Neutrophil (primary cell): ENCODE measurements at regions not wholly inside any gene's neighbourhood (a gene's known extent, or its start where the extent isn't known, plus 50 kb on each side); places are given as distances from the start of the nearest gene placed in this dataset.

ENCODE experiments used
- H3K27ac ChIP-seq: fragments of 200-600 bp; sonication (generic); 2 replicates; pipeline ENCODE4 v1.5.1; 2016; ENCODE audit warnings: mild to moderate bottlenecking, moderate library complexity
- H3K27me3 ChIP-seq: fragments of 200-600 bp; sonication (generic); 2 replicates; pipeline ENCODE4 v1.6.0; 2016; ENCODE audit warnings: mild to moderate bottlenecking
- H3K36me3 ChIP-seq: fragments of 200-600 bp; sonication (generic); 2 replicates; pipeline ENCODE4 v1.5.1; 2017
- H3K4me1 ChIP-seq, 2 experiments: fragments of 200-600 bp in 1 of 2; sonication (generic) in 1 of 2; 1 replicate in 1 of 2; 2 replicates in 1 of 2; pipeline versions ENCODE4 v1.5.1 to v1.6.1; 2013 to 2016; ENCODE audit warnings: low read depth in 1 of 2, low read length in 1 of 2, mild to moderate bottlenecking in 1 of 2, moderate library complexity in 1 of 2; ENCODE audit not compliant: control insufficient read depth in 1 of 2, insufficient read depth in 1 of 2
- H3K4me3 ChIP-seq, 2 experiments: fragments of 200-600 bp in 1 of 2; sonication (generic) in 1 of 2; 1 replicate in 1 of 2; 2 replicates in 1 of 2; pipeline ENCODE4 v1.5.1; 2013 to 2016; ENCODE audit warnings: low read depth in 1 of 2, low read length in 1 of 2, mild to moderate bottlenecking in 1 of 2, moderate library complexity in 1 of 2
- H3K9me3 ChIP-seq: fragments of 200-600 bp; sonication (generic); 2 replicates; pipeline ENCODE4 v1.5.1; 2016
- CTCF ChIP-seq: fragments of 200-600 bp; sonication (generic); IDR thresholded peaks from 2 replicates; pipeline ENCODE4 v1.5.1; 2016; ENCODE audit warnings: antibody characterized with exemption

- no peaks in the 10 kb centered on the region for H3K4me1 ChIP-seq
- H3K27ac ChIP-seq = no peak overlapping the region
- TF ChIP-seq CTCF = no peak
- no peaks in the 10 kb centered on the region for H3K9me3 ChIP-seq
- H3K27me3 ChIP-seq = peaks cover 12% of the 10 kb centered on the region
- H3K4me3 ChIP-seq = no peak overlapping the region
- no peaks in the 10 kb centered on the region for H3K36me3 ChIP-seq
Measured at GRCh38 chr10:29005988-29006387, 282.9 kb upstream of the LYZL1 start.

- no peak for TF ChIP-seq CTCF
- Histone ChIP-seq H3K27ac (no peak overlapping the region), H3K9me3 (no peaks in the 10 kb centered on the region), H3K4me3 (no peak overlapping the region), H3K27me3 (peaks cover 12% of the 10 kb centered on the region), H3K36me3 (no peaks in the 10 kb centered on the region), H3K4me1 (no peaks in the 10 kb centered on the region)
Measured at GRCh38 chr10:29007370-29007747, 281.5 kb upstream of the LYZL1 start.

- Histone ChIP-seq H3K4me1 (no peaks in the 10 kb centered on the region), H3K27me3 (peaks cover 12% of the 10 kb centered on the region), H3K4me3 (no peak overlapping the region), H3K27ac (no peak overlapping the region), H3K9me3 (no peaks in the 10 kb centered on the region), H3K36me3 (no peaks in the 10 kb centered on the region)
- TF ChIP-seq CTCF = no peak
Measured at GRCh38 chr10:29007748-29008610, 280.9 kb upstream of the LYZL1 start.

GRCh38 chr10:29009464-29009863 lies 279.4 kb upstream of the LYZL1 start:
- no peak for TF ChIP-seq CTCF
- no peaks in the 10 kb centered on the region for H3K9me3 ChIP-seq
- H3K27ac ChIP-seq = no peak overlapping the region
- no peaks in the 10 kb centered on the region for H3K36me3 ChIP-seq
- peaks cover 12% of the 10 kb centered on the region for H3K27me3 ChIP-seq
- no peak overlapping the region for H3K4me3 ChIP-seq
- H3K4me1 ChIP-seq = no peaks in the 10 kb centered on the region

GRCh38 chr10:29011516-29011915 lies 277.4 kb upstream of the LYZL1 start:
- Histone ChIP-seq H3K4me3 (no peak overlapping the region), H3K36me3 (no peaks in the 10 kb centered on the region), H3K27me3 (peaks cover 22% of the 10 kb centered on the region), H3K9me3 (no peaks in the 10 kb centered on the region), H3K27ac (no peak overlapping the region), H3K4me1 (no peaks in the 10 kb centered on the region)
- no peak for TF ChIP-seq CTCF
